Colonic mucosa (tissue), 4 donors: ENCODE measurements at regions not wholly inside any gene's neighbourhood (a gene's known extent, or its start where the extent isn't known, plus 50 kb on each side); places are given as distances from the start of the nearest gene placed in this dataset.

Experiments
- DNase-seq: peaks from one replicate; pipeline ENCODE4 v3.0.0-alpha.2; 2020
- H3K27ac ChIP-seq: fragments of 200-600 bp; one replicate; pipeline ENCODE4 v1.8.0; 2021
- H3K27me3 ChIP-seq: fragments of 200-600 bp; one replicate; pipeline ENCODE4 v1.8.0; 2021
- H3K36me3 ChIP-seq: fragments of 200-600 bp; one replicate; pipeline ENCODE4 v1.8.0; 2021
- H3K4me1 ChIP-seq: fragments of 200-600 bp; one replicate; pipeline ENCODE4 v1.8.0; 2021; ENCODE audit warnings: mild to moderate bottlenecking
- H3K4me3 ChIP-seq: fragments of 200-600 bp; one replicate; pipeline ENCODE4 v1.8.0; 2021
- H3K9ac ChIP-seq, 2 donors: one replicate each; pipeline ENCODE4 v1.7.0; 2013; ENCODE audit warnings: control low read depth in 2 of 2, low read depth in 2 of 2, low read length in 2 of 2
- H3K9me3 ChIP-seq: fragments of 200-600 bp; one replicate; pipeline ENCODE4 v1.8.0; 2021
- intact Hi-C: fragments of 100-400 bp; cut with DNase I; formaldehyde crosslinking; loops from one replicate; pipeline ENCODE4 v1.14.1; 2022
- TF ChIP-seq, protein P1 (sequence below): fragments of 200-600 bp; IDR thresholded peaks from one replicate; pipeline ENCODE4 v1.8.0; 2022; ENCODE audit warnings: antibody characterized with exemption, mild to moderate bottlenecking
- donor health status: healthy.
- donor health status: DM: no; HTN: no; CAD: no.
- donor health status: DM: no; HTN: no; CAD: no.

DNA sequence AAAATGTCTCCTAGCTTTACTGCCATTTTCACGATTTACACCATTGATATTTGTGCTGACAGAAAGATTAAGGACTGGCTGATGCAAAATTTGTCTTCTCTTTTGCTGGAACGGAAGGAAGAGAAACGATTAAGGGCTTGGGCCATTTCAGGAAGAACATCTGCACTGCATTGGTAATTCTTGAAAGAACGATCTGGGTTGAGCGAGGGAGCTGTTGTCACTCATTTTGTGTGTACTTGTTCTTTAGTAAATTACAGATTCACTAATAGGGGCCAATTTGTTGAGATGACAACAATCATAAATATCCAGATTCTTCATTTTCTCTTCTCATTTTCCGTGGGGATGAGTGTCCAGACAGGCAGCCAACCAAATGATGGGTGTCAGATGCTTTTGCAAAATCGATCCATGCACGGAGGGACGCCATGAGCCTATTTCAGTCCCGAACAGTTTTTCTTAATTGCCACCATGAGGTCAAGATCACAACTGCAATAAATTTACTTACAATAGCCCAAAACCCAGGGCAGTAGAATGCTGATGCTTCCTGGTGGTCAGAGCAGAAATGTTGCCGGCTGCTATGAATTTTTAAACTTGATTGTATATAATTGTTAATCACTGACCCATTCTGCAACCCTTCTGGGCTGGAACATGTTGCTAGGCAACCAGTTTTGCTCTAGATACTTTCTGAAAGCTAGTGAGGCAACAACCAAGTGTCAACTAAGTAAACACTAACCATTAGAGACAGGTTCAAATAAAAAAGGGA is 132.4 kb upstream of the TIAM1 start:
- no peak for DNase-seq
- Histone ChIP-seq H3K4me3 (no peak overlapping the region), H3K9ac (no peak overlapping the region), H3K36me3 (no peaks in the 10 kb centered on the region), H3K9me3 (no peaks in the 10 kb centered on the region), H3K4me1 (no peaks in the 10 kb centered on the region), H3K27ac (no peak overlapping the region), H3K27me3 (no peaks in the 10 kb centered on the region)
- TF ChIP-seq, protein P1, sequence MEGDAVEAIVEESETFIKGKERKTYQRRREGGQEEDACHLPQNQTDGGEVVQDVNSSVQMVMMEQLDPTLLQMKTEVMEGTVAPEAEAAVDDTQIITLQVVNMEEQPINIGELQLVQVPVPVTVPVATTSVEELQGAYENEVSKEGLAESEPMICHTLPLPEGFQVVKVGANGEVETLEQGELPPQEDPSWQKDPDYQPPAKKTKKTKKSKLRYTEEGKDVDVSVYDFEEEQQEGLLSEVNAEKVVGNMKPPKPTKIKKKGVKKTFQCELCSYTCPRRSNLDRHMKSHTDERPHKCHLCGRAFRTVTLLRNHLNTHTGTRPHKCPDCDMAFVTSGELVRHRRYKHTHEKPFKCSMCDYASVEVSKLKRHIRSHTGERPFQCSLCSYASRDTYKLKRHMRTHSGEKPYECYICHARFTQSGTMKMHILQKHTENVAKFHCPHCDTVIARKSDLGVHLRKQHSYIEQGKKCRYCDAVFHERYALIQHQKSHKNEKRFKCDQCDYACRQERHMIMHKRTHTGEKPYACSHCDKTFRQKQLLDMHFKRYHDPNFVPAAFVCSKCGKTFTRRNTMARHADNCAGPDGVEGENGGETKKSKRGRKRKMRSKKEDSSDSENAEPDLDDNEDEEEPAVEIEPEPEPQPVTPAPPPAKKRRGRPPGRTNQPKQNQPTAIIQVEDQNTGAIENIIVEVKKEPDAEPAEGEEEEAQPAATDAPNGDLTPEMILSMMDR: no peak
- intact Hi-C loops: no loop called here

- Histone ChIP-seq H3K4me1 (no peaks in the 10 kb centered on the region), H3K27me3 (no peaks in the 10 kb centered on the region), H3K27ac (no peak overlapping the region), H3K4me3 (no peak overlapping the region), H3K9me3 (no peaks in the 10 kb centered on the region), H3K9ac (no peak overlapping the region), H3K36me3 (no peaks in the 10 kb centered on the region)
- intact Hi-C loops: no loop called here
- TF ChIP-seq, protein P1: no peak
- no peak for DNase-seq
These were observed 131.2 kb upstream of the TIAM1 start for GRCh38 chr21:31475223-31475622.

DNA sequence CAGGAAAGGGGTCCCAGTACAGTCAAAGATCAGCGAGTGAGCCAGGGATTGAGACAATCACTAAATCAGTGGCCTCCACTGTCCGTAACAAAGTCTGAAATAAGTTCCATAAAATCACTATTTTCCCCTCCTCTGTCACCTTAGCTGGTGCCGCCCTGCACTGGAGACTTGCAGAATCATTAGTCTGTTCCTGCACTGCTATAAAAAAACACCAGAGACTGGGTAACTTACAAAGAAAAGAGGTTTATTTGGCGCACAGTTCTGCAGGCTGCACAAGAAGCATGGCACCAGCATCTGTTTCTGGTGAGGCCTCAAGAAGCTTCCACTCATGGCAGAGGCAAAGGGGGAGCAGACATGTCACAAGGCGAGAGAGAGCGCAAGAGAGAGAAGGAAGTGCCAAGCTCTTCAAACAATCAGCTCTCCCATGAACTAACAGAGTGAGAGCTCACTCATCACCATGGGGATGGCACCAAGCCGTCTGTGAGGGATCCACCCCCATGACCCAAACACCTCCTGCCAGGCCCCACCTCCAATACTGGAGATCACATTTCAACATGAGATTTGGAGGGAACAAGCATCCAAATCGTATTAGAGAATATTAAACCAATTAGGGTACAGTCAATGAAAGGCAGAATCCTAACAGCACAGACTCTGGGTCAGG is 129.8 kb upstream of the TIAM1 start:
- H3K9me3 ChIP-seq: no peaks in the 10 kb centered on the region
- no peak overlapping the region for H3K9ac ChIP-seq
- TF ChIP-seq, protein P1: no peak
- no peak overlapping the region for H3K4me3 ChIP-seq
- H3K27me3 ChIP-seq: no peaks in the 10 kb centered on the region
- intact Hi-C loops: no loop called here
- H3K27ac ChIP-seq: no peak overlapping the region
- no peaks in the 10 kb centered on the region for H3K4me1 ChIP-seq
- H3K36me3 ChIP-seq: no peaks in the 10 kb centered on the region
- DNase-seq: no peak

DNA sequence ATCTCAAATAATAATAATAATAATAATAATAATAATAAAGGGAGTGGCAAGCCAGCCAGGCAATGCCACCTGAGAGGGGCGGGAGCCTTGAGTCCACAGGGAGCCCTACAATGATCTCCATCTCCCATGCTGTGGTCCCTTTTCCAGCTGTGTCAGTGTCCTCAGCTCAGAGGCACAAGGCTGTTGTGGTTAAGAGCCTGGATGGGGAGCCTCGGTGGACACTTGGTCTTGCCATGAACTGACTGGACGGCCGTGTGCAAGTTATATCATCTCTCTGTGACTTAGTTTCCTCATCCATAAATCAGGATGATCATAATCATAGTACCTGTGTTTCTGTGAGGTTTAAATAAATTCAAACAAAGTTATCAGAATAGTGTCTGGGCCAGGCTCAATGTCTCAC is 127.8 kb upstream of the TIAM1 start:
- H3K27ac ChIP-seq: no peak overlapping the region
- no peaks in the 10 kb centered on the region for H3K4me1 ChIP-seq
- no peaks in the 10 kb centered on the region for H3K9me3 ChIP-seq
- H3K4me3 ChIP-seq: no peak overlapping the region
- no peaks in the 10 kb centered on the region for H3K36me3 ChIP-seq
- TF ChIP-seq, protein P1: no peak
- DNase-seq: no peak
- no peaks in the 10 kb centered on the region for H3K27me3 ChIP-seq
- H3K9ac ChIP-seq: no peak overlapping the region
- intact Hi-C loops: no loop called here

GRCh38 chr21:31470896-31471694 is 127.0 kb upstream of the TIAM1 start:
- intact Hi-C loops: no loop called here
- no peaks in the 10 kb centered on the region for H3K9me3 ChIP-seq
- H3K27me3 ChIP-seq: no peaks in the 10 kb centered on the region
- H3K9ac ChIP-seq: no peak overlapping the region
- DNase-seq: no peak
- no peak overlapping the region for H3K4me3 ChIP-seq
- no peaks in the 10 kb centered on the region for H3K36me3 ChIP-seq
- H3K4me1 ChIP-seq: no peaks in the 10 kb centered on the region
- TF ChIP-seq, protein P1: no peak
- H3K27ac ChIP-seq: no peak overlapping the region
